ENCODE measurements at regions not wholly inside any gene's neighbourhood (a gene's known extent, or its start where the extent isn't known, plus 50 kb on each side); places are given as distances from the start of the nearest gene placed in this dataset.

- TF ChIP-seq, protein P1, sequence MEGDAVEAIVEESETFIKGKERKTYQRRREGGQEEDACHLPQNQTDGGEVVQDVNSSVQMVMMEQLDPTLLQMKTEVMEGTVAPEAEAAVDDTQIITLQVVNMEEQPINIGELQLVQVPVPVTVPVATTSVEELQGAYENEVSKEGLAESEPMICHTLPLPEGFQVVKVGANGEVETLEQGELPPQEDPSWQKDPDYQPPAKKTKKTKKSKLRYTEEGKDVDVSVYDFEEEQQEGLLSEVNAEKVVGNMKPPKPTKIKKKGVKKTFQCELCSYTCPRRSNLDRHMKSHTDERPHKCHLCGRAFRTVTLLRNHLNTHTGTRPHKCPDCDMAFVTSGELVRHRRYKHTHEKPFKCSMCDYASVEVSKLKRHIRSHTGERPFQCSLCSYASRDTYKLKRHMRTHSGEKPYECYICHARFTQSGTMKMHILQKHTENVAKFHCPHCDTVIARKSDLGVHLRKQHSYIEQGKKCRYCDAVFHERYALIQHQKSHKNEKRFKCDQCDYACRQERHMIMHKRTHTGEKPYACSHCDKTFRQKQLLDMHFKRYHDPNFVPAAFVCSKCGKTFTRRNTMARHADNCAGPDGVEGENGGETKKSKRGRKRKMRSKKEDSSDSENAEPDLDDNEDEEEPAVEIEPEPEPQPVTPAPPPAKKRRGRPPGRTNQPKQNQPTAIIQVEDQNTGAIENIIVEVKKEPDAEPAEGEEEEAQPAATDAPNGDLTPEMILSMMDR (IDR thresholded peaks at IDR 0.05): no peak
- TF ChIP-seq POLR2AphosphoS5 (IDR thresholded peaks at IDR 0.05; ENCODE audit: low read depth, low read length) (no peak), SIN3A (IDR thresholded peaks at IDR 0.05; ENCODE audit: borderline replicate concordance, insufficient read depth, low read depth, low read length) (no peak)
- TF ChIP-seq, protein P2, sequence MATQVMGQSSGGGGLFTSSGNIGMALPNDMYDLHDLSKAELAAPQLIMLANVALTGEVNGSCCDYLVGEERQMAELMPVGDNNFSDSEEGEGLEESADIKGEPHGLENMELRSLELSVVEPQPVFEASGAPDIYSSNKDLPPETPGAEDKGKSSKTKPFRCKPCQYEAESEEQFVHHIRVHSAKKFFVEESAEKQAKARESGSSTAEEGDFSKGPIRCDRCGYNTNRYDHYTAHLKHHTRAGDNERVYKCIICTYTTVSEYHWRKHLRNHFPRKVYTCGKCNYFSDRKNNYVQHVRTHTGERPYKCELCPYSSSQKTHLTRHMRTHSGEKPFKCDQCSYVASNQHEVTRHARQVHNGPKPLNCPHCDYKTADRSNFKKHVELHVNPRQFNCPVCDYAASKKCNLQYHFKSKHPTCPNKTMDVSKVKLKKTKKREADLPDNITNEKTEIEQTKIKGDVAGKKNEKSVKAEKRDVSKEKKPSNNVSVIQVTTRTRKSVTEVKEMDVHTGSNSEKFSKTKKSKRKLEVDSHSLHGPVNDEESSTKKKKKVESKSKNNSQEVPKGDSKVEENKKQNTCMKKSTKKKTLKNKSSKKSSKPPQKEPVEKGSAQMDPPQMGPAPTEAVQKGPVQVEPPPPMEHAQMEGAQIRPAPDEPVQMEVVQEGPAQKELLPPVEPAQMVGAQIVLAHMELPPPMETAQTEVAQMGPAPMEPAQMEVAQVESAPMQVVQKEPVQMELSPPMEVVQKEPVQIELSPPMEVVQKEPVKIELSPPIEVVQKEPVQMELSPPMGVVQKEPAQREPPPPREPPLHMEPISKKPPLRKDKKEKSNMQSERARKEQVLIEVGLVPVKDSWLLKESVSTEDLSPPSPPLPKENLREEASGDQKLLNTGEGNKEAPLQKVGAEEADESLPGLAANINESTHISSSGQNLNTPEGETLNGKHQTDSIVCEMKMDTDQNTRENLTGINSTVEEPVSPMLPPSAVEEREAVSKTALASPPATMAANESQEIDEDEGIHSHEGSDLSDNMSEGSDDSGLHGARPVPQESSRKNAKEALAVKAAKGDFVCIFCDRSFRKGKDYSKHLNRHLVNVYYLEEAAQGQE (IDR thresholded peaks at IDR 0.05; ENCODE audit: insufficient read depth in 1 of 2, low read depth in 2 of 2, low read length in 1 of 2): no peak
Observed at GRCh38 chrX:42107495-42108488, 184.4 kb upstream of the CASK start.

Data from Panc1 (cell line).